ENCODE measurements at regions not wholly inside any gene's neighbourhood (a gene's known extent, or its start where the extent isn't known, plus 50 kb on each side); places are given as distances from the start of the nearest gene placed in this dataset.

DNA sequence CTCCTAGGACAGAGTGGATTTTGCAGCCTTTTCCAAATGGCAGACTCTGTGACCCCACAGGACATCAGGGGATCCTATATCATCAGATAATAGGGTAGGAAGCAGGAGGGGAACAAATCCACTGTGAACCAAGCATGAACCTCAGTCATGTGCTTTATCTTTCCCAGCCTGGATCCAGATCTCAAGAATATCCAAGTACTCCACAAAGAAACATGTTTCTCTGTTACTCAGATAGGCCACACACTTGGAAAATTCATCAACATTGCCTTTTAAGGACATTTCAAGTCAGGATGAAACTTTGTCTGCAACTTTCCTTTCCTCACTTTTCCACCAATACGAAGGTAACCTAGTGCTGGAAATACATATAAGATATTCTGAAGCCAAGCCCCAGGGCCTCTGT is 85.8 kb downstream of the RDH14 start (continued):
- TF ChIP-seq, protein P1, sequence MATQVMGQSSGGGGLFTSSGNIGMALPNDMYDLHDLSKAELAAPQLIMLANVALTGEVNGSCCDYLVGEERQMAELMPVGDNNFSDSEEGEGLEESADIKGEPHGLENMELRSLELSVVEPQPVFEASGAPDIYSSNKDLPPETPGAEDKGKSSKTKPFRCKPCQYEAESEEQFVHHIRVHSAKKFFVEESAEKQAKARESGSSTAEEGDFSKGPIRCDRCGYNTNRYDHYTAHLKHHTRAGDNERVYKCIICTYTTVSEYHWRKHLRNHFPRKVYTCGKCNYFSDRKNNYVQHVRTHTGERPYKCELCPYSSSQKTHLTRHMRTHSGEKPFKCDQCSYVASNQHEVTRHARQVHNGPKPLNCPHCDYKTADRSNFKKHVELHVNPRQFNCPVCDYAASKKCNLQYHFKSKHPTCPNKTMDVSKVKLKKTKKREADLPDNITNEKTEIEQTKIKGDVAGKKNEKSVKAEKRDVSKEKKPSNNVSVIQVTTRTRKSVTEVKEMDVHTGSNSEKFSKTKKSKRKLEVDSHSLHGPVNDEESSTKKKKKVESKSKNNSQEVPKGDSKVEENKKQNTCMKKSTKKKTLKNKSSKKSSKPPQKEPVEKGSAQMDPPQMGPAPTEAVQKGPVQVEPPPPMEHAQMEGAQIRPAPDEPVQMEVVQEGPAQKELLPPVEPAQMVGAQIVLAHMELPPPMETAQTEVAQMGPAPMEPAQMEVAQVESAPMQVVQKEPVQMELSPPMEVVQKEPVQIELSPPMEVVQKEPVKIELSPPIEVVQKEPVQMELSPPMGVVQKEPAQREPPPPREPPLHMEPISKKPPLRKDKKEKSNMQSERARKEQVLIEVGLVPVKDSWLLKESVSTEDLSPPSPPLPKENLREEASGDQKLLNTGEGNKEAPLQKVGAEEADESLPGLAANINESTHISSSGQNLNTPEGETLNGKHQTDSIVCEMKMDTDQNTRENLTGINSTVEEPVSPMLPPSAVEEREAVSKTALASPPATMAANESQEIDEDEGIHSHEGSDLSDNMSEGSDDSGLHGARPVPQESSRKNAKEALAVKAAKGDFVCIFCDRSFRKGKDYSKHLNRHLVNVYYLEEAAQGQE (IDR thresholded peaks at IDR 0.05; ENCODE audit: unreplicated experiment) = no peak
- TF ChIP-seq, protein P2, sequence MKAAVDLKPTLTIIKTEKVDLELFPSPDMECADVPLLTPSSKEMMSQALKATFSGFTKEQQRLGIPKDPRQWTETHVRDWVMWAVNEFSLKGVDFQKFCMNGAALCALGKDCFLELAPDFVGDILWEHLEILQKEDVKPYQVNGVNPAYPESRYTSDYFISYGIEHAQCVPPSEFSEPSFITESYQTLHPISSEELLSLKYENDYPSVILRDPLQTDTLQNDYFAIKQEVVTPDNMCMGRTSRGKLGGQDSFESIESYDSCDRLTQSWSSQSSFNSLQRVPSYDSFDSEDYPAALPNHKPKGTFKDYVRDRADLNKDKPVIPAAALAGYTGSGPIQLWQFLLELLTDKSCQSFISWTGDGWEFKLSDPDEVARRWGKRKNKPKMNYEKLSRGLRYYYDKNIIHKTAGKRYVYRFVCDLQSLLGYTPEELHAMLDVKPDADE (IDR thresholded peaks at IDR 0.05) = no peak
- no peak for TF ChIP-seq NANOG (IDR thresholded peaks at IDR 0.05; ENCODE audit: borderline replicate concordance)
- TF ChIP-seq, protein P3, sequence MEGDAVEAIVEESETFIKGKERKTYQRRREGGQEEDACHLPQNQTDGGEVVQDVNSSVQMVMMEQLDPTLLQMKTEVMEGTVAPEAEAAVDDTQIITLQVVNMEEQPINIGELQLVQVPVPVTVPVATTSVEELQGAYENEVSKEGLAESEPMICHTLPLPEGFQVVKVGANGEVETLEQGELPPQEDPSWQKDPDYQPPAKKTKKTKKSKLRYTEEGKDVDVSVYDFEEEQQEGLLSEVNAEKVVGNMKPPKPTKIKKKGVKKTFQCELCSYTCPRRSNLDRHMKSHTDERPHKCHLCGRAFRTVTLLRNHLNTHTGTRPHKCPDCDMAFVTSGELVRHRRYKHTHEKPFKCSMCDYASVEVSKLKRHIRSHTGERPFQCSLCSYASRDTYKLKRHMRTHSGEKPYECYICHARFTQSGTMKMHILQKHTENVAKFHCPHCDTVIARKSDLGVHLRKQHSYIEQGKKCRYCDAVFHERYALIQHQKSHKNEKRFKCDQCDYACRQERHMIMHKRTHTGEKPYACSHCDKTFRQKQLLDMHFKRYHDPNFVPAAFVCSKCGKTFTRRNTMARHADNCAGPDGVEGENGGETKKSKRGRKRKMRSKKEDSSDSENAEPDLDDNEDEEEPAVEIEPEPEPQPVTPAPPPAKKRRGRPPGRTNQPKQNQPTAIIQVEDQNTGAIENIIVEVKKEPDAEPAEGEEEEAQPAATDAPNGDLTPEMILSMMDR (conservative IDR thresholded peaks at IDR 0.05; ENCODE audit: low read depth in 2 of 2) = no peak

DNA sequence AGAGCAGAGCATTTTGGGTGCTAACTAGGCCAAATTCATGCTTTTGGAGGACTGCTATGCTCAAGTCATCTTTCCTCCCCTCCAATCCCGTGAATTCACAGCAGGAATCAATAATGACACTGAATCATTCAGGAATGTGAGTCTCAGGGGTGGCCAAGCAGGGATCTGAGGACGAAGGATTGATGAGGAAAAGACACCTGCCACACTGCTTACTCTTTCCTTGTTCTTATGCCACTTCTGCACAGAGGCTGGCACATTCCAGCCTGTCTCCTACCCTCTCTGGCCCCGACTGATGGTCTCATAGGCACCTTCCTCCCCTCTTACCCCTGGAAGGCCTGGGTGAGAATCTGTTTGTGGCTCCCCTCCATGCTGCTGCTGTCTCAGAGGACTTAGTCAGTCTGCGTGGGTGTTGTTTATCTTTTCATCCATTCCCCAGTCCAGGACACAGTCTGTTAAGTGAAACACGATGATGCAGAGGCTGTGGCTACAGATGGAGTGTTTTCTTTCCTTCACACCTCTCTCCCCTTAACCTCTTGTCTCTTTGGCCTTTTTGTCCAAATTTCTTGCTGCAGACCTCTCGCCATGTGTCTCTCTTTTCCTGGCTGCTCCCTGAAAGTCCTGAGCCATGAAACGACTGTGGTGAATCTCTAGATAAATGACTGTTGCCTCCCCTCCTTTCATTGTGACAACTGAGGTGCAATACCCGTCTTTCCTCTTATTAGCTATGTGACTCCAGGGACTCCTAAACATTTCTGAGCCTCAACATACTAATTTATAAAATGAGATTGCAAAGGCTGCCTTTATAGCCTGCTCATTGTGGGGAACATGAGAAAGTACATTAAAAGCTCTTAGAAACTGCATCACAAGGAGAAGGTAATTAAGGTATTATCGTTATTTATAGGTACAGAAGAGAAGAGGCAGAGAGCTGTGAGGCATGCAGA is 86.9 kb downstream of the RDH14 start:
- no peaks in the 10 kb centered on the region for H4K20me1 ChIP-seq (replicated peaks; ENCODE audit: insufficient read depth)
- H3F3A ChIP-seq (replicated peaks; ENCODE audit: low read depth) = no peaks in the 10 kb centered on the region
- H2AFZ ChIP-seq = peak overlapping the region; percentile 32; the same call in 1 of the 2 replicates
- Mint-ChIP-seq H3K4me1 (peaks cover 12% of the 10 kb centered on the region), H3K9me3 (no peaks in the 10 kb centered on the region), H3K27me3 (ENCODE audit: insufficient read depth, low read depth, poor library complexity) (no peaks in the 10 kb centered on the region), H3K27ac (no peak overlapping the region), H3K4me3 (no peak overlapping the region), H3K36me3 (ENCODE audit: low read depth) (no peaks in the 10 kb centered on the region)
- H3K4me2 ChIP-seq = no peak overlapping the region
- ATAC-seq (no peak), DNase-seq (ENCODE audit: low spot score) (no peak)
- H3K9me2 ChIP-seq (ENCODE audit: insufficient read depth) = peaks cover 13% of the 10 kb centered on the region
- no peaks in the 10 kb centered on the region for H3K27me3 ChIP-seq (ENCODE audit: insufficient read depth)
- H3K4me1 ChIP-seq (ENCODE audit: insufficient read depth) = peaks cover 3% of the 10 kb centered on the region; the same call in 1 of the 2 replicates
- H3K4me3 ChIP-seq = no peak overlapping the region
- H3K79me2 ChIP-seq (replicated peaks; ENCODE audit: insufficient read depth) = no peaks in the 10 kb centered on the region
- H3K36me3 ChIP-seq (ENCODE audit: insufficient read depth) = no peaks in the 10 kb centered on the region
- H3K27ac ChIP-seq (ENCODE audit: low read depth) = no peak overlapping the region
- TF ChIP-seq, protein P2 (IDR thresholded peaks at IDR 0.05) = no peak
- no peak for TF ChIP-seq EZH2 (IDR thresholded peaks at IDR 0.05; ENCODE audit: low read depth, unreplicated experiment)
- no peak for TF ChIP-seq JUNB (IDR thresholded peaks at IDR 0.05; ENCODE audit: unreplicated experiment)
- TF ChIP-seq ZNF331 (CRISPR knock-in tag; IDR thresholded peaks at IDR 0.05; ENCODE audit: low read depth) = no peak
- TF ChIP-seq, protein P4, sequence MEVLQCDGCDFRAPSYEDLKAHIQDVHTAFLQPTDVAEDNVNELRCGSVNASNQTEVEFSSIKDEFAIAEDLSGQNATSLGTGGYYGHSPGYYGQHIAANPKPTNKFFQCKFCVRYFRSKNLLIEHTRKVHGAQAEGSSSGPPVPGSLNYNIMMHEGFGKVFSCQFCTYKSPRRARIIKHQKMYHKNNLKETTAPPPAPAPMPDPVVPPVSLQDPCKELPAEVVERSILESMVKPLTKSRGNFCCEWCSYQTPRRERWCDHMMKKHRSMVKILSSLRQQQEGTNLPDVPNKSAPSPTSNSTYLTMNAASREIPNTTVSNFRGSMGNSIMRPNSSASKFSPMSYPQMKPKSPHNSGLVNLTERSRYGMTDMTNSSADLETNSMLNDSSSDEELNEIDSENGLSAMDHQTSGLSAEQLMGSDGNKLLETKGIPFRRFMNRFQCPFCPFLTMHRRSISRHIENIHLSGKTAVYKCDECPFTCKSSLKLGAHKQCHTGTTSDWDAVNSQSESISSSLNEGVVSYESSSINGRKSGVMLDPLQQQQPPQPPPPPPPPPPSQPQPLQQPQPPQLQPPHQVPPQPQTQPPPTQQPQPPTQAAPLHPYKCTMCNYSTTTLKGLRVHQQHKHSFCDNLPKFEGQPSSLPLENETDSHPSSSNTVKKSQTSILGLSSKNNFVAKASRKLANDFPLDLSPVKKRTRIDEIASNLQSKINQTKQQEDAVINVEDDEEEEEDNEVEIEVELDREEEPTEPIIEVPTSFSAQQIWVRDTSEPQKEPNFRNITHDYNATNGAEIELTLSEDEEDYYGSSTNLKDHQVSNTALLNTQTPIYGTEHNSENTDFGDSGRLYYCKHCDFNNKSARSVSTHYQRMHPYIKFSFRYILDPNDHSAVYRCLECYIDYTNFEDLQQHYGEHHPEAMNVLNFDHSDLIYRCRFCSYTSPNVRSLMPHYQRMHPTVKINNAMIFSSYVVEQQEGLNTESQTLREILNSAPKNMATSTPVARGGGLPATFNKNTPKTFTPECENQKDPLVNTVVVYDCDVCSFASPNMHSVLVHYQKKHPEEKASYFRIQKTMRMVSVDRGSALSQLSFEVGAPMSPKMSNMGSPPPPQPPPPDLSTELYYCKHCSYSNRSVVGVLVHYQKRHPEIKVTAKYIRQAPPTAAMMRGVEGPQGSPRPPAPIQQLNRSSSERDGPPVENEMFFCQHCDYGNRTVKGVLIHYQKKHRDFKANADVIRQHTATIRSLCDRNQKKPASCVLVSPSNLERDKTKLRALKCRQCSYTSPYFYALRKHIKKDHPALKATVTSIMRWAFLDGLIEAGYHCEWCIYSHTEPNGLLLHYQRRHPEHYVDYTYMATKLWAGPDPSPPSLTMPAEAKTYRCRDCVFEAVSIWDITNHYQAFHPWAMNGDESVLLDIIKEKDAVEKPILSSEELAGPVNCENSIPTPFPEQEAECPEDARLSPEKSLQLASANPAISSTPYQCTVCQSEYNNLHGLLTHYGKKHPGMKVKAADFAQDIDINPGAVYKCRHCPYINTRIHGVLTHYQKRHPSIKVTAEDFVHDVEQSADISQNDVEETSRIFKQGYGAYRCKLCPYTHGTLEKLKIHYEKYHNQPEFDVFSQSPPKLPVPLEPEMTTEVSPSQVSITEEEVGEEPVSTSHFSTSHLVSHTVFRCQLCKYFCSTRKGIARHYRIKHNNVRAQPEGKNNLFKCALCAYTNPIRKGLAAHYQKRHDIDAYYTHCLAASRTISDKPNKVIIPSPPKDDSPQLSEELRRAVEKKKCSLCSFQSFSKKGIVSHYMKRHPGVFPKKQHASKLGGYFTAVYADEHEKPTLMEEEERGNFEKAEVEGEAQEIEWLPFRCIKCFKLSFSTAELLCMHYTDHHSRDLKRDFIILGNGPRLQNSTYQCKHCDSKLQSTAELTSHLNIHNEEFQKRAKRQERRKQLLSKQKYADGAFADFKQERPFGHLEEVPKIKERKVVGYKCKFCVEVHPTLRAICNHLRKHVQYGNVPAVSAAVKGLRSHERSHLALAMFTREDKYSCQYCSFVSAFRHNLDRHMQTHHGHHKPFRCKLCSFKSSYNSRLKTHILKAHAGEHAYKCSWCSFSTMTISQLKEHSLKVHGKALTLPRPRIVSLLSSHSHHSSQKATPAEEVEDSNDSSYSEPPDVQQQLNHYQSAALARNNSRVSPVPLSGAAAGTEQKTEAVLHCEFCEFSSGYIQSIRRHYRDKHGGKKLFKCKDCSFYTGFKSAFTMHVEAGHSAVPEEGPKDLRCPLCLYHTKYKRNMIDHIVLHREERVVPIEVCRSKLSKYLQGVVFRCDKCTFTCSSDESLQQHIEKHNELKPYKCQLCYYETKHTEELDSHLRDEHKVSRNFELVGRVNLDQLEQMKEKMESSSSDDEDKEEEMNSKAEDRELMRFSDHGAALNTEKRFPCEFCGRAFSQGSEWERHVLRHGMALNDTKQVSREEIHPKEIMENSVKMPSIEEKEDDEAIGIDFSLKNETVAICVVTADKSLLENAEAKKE (CRISPR knock-in tag; IDR thresholded peaks at IDR 0.05) = no peak
- TF ChIP-seq POLR2AphosphoS5 (IDR thresholded peaks at IDR 0.05; ENCODE audit: low read depth) = no peak
